CD4-positive, alpha-beta T cell treated with Interleukin-4 for 1 hour (primary cell): ENCODE measurements at regions not wholly inside any gene's neighbourhood (a gene's known extent, or its start where the extent isn't known, plus 50 kb on each side); places are given as distances from the start of the nearest gene placed in this dataset.
"Not testable (repeated sequence)": the region's sequence is repeated elsewhere in the genome, so short reads cannot be mapped to it uniquely, and the experiment has no call there.

Source experiments
- DNase-seq, 2 donors: peaks; one replicate each; pipeline ENCODE4 v3.0.0-alpha.2; 2020 to 2022

- DNase-seq, result no peak
These were observed 120.2 kb upstream of the ARRDC3 start for GRCh38 chr5:91503321-91503720.

- no peak for DNase-seq
These were observed 117.6 kb upstream of the ARRDC3 start for GRCh38 chr5:91500758-91501157.

GRCh38 chr5:91499943-91500531 is 116.9 kb upstream of the ARRDC3 start:
- DNase-seq, result peak in 1 of 2 donors; percentile 54

- no peak for DNase-seq
These were observed 112.6 kb upstream of the ARRDC3 start for GRCh38 chr5:91495699-91496098.

- no peak for DNase-seq
These were observed 111.4 kb upstream of the ARRDC3 start for GRCh38 chr5:91494447-91494996.

- no peak for DNase-seq
These were observed 110.0 kb upstream of the ARRDC3 start for GRCh38 chr5:91493086-91493485.

GRCh38 chr5:91491229-91491628 is 108.1 kb upstream of the ARRDC3 start:
- no peak for DNase-seq

- DNase-seq, result no peak
These were observed 107.2 kb upstream of the ARRDC3 start for GRCh38 chr5:91490316-91490715.

GRCh38 chr5:91487420-91487819 is 104.3 kb upstream of the ARRDC3 start:
- no peak for DNase-seq

GRCh38 chr5:91486638-91487037 is 103.5 kb upstream of the ARRDC3 start:
- no peak for DNase-seq

- no peak for DNase-seq
These were observed 101.5 kb upstream of the ARRDC3 start for GRCh38 chr5:91484662-91485061.

- not testable (repeated sequence) for DNase-seq
These were observed 96.3 kb upstream of the ARRDC3 start for GRCh38 chr5:91479376-91479775.

GRCh38 chr5:91478096-91478495 is 95.0 kb upstream of the ARRDC3 start:
- no peak for DNase-seq

GRCh38 chr5:91477408-91477807 is 94.3 kb upstream of the ARRDC3 start:
- no peak for DNase-seq

- no peak for DNase-seq
These were observed 91.1 kb upstream of the ARRDC3 start for GRCh38 chr5:91474201-91474600.

- DNase-seq, result no peak
These were observed 89.5 kb upstream of the ARRDC3 start for GRCh38 chr5:91472631-91473030.

- DNase-seq, result no peak
These were observed 86.5 kb upstream of the ARRDC3 start for GRCh38 chr5:91469517-91470165.

GRCh38 chr5:91468651-91469422 is 85.7 kb upstream of the ARRDC3 start:
- no peak for DNase-seq

GRCh38 chr5:91464886-91465646 is 81.9 kb upstream of the ARRDC3 start:
- no peak for DNase-seq

- no peak for DNase-seq
These were observed 74.6 kb upstream of the ARRDC3 start for GRCh38 chr5:91457681-91458058.

- no peak for DNase-seq
These were observed 74.0 kb upstream of the ARRDC3 start for GRCh38 chr5:91456928-91457680.

GRCh38 chr5:91449083-91449482 is 66.0 kb upstream of the ARRDC3 start:
- DNase-seq, result no peak
